ENCODE measurements at regions not wholly inside any gene's neighbourhood (a gene's known extent, or its start where the extent isn't known, plus 50 kb on each side); places are given as distances from the start of the nearest gene placed in this dataset.

GRCh38 chr9:20188616-20189369 lies 400.0 kb upstream of the SLC24A2 start:
- DNase-seq (ENCODE audit: low read depth) = no peak
- TF ChIP-seq CTCF (conservative IDR thresholded peaks at IDR 0.05; ENCODE audit: low read depth, low read length) = no peak
- H3K4me3 ChIP-seq (ENCODE audit: low read depth, low read length) = no peak overlapping the region

- H3K4me3 ChIP-seq (ENCODE audit: low read depth, low read length) = no peak overlapping the region
- no peak for DNase-seq (ENCODE audit: low read depth)
- TF ChIP-seq CTCF (conservative IDR thresholded peaks at IDR 0.05; ENCODE audit: low read depth, low read length) = no peak
Measured at GRCh38 chr9:20187318-20187717, 398.5 kb upstream of the SLC24A2 start.

DNA sequence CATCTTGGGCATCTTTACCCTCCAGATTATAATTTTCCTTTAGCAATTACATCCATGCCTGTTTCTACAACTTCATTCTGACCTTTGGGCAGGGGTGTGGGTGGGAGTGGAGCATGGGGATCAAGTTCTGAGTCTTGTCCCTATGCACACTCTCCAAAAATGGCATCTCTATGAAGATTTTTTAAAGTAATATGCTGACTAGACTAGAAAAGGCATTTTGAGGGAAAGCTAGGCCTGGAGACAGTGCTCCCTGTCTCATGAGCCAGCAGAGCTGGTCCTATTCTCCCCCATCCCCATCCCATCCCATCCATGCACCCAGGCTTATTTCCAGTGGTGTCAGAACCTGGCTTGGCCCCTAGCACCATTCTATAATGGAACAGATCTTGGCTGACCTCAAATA lies 398.0 kb upstream of the SLC24A2 start:
- no peak for DNase-seq (ENCODE audit: low read depth)
- no peak overlapping the region for H3K4me3 ChIP-seq (ENCODE audit: low read depth, low read length)

DNA sequence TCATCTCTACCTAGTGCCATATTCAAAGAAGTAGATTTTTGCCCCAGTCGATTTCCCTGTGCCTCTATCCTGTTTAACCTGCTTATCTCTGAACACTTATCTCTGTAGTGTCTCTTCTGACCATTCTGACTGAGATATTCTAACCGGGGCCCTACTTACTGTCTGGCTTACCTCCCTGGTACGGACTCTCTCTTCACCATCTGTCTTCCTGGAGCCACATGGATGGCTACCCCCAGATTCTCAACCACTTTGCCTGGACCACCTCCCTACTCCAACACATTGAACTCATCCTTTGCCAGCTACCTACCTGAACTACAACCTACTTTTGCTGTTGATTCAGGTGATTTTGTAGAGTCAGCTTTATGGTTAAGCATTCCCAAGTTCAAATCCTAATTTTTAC lies 397.4 kb upstream of the SLC24A2 start:
- no peak overlapping the region for H3K4me3 ChIP-seq (ENCODE audit: low read depth, low read length)
- no peak for TF ChIP-seq CTCF (conservative IDR thresholded peaks at IDR 0.05; ENCODE audit: low read depth, low read length)
- DNase-seq (ENCODE audit: low read depth) = no peak

More for the DNA sequence above, 398.0 kb upstream of the SLC24A2 start:
- no peak for TF ChIP-seq CTCF (conservative IDR thresholded peaks at IDR 0.05; ENCODE audit: low read depth, low read length)

GRCh38 chr9:20184541-20184940 lies 395.7 kb upstream of the SLC24A2 start:
- no peak for TF ChIP-seq CTCF (conservative IDR thresholded peaks at IDR 0.05; ENCODE audit: low read depth, low read length)
- DNase-seq (ENCODE audit: low read depth) = no peak
- no peak overlapping the region for H3K4me3 ChIP-seq (ENCODE audit: low read depth, low read length)

DNA sequence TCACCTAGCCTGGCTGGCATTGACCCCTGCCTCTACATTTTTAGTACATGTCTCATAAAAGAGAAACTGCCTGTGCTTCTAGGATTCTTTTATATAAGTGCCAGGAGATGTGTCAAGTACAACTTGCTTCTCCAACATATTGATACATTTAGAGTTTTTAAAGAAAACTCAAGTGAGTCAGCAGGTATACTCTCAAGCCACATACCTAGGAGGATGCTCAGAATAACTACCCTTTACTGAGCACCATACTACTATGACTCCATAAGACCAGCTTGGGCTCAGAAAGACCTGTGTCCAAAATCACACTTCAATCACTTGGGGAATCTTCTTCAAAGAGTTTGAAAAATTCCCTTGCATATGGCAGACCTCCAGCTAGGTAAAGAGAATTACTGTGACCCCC lies 389.8 kb upstream of the SLC24A2 start:
- no peak for TF ChIP-seq CTCF (conservative IDR thresholded peaks at IDR 0.05; ENCODE audit: low read depth, low read length)
- no peak overlapping the region for H3K4me3 ChIP-seq (ENCODE audit: low read depth, low read length)
- no peak for DNase-seq (ENCODE audit: low read depth)

DNA sequence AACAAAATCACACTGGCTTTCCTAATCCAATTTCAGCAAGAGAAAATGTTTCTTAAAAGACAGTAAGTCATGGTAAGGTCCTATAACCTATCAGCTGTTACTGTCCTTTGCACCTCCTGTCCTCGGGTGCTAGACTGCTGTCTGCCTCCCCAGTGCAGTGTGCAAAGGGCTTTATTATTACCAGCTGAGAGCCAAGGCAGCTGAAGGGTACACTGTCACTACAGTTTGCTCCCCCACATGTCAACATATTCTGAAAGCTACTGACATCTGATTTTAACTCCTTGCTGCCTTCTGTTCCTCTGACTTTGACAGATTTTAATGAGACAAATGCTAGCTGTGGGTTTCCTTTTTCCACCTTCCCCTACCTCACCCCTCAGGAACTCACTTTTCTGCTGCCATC lies 389.4 kb upstream of the SLC24A2 start:
- no peak overlapping the region for H3K4me3 ChIP-seq (ENCODE audit: low read depth, low read length)
- no peak for DNase-seq (ENCODE audit: low read depth)
- no peak for TF ChIP-seq CTCF (conservative IDR thresholded peaks at IDR 0.05; ENCODE audit: low read depth, low read length)
